NCI-H526 (cell line): ENCODE measurements at regions not wholly inside any gene's neighbourhood (a gene's known extent, or its start where the extent isn't known, plus 50 kb on each side); places are given as distances from the start of the nearest gene placed in this dataset.
"Not testable (repeated sequence)": the region's sequence is repeated elsewhere in the genome, so short reads cannot be mapped to it uniquely, and the experiment has no call there.

Experiments used
- DNase-seq, 2 experiments: peaks; one replicate each; lab custom pipeline; 2025; lab: John Stamatoyannopoulos, UW

GRCh38 chr7:42567051-42567450 is 330.0 kb upstream of the GLI3 start:
- no peak for DNase-seq

- no peak for DNase-seq
Measured at GRCh38 chr7:42561797-42562196, 324.8 kb upstream of the GLI3 start.

GRCh38 chr7:42560866-42561265 is 323.9 kb upstream of the GLI3 start:
- DNase-seq = no peak

GRCh38 chr7:42554932-42555331 is 317.9 kb upstream of the GLI3 start:
- not testable (repeated sequence) for DNase-seq

GRCh38 chr7:42552227-42552626 is 315.2 kb upstream of the GLI3 start:
- no peak for DNase-seq

GRCh38 chr7:42550706-42551470 is 313.9 kb upstream of the GLI3 start:
- no peak for DNase-seq

GRCh38 chr7:42549866-42550485 is 313.0 kb upstream of the GLI3 start:
- no peak for DNase-seq

GRCh38 chr7:42548816-42549611 is 312.0 kb upstream of the GLI3 start:
- no peak for DNase-seq

GRCh38 chr7:42545049-42545724 is 308.2 kb upstream of the GLI3 start:
- no peak for DNase-seq

GRCh38 chr7:42543953-42544352 is 306.9 kb upstream of the GLI3 start:
- DNase-seq = no peak

GRCh38 chr7:42542446-42542845 is 305.4 kb upstream of the GLI3 start:
- not testable (repeated sequence) for DNase-seq

- DNase-seq = no peak
Measured at GRCh38 chr7:42534441-42534840, 297.4 kb upstream of the GLI3 start.

- no peak for DNase-seq
Measured at GRCh38 chr7:42527004-42527403, 290.0 kb upstream of the GLI3 start.

- no peak for DNase-seq
Measured at GRCh38 chr7:42522227-42522991, 285.4 kb upstream of the GLI3 start.

- DNase-seq = no peak
Measured at GRCh38 chr7:42511027-42511426, 274.0 kb upstream of the GLI3 start.

GRCh38 chr7:42506097-42506496 is 269.1 kb upstream of the GLI3 start:
- no peak for DNase-seq

- no peak for DNase-seq
Measured at GRCh38 chr7:42502022-42502421, 265.0 kb upstream of the GLI3 start.

- no peak for DNase-seq
Measured at GRCh38 chr7:42495256-42495655, 258.2 kb upstream of the GLI3 start.

- no peak for DNase-seq
Measured at GRCh38 chr7:42494736-42495135, 257.7 kb upstream of the GLI3 start.

- DNase-seq = no peak
Measured at GRCh38 chr7:42494199-42494710, 257.2 kb upstream of the GLI3 start.

GRCh38 chr7:42493436-42494198 is 256.6 kb upstream of the GLI3 start:
- no peak for DNase-seq
